Uterus (tissue), 3 donors: ENCODE measurements at regions not wholly inside any gene's neighbourhood (a gene's known extent, or its start where the extent isn't known, plus 50 kb on each side); places are given as distances from the start of the nearest gene placed in this dataset.

Source experiments
- DNase-seq, 2 donors: peaks; one replicate each; pipeline ENCODE4 v3.0.0-alpha.2; 2019 to 2020
- H3K27ac ChIP-seq, 2 donors: fragments of 200-600 bp; sonication (generic); 1 replicate in 1 of 2; 2 replicates in 1 of 2; pipeline ENCODE4 v1.5.1; 2016 to 2018
- H3K27me3 ChIP-seq, 2 donors: fragments of 200-600 bp; sonication (generic); one replicate each; pipeline ENCODE4 v1.5.1; 2018 to 2019; ENCODE audit warnings: control low read depth in 1 of 2
- H3K36me3 ChIP-seq, 2 donors: fragments of 200-600 bp; sonication (generic); one replicate each; pipeline ENCODE4 v1.5.1; 2019; ENCODE audit warnings: control low read depth in 1 of 2
- H3K4me1 ChIP-seq, 2 donors: fragments of 200-600 bp; sonication (generic); one replicate each; pipeline ENCODE4 v1.5.1; 2018 to 2019; ENCODE audit warnings: control low read depth in 1 of 2
- H3K4me3 ChIP-seq, 2 donors: fragments of 200-600 bp; sonication (generic); 1 replicate in 1 of 2; 2 replicates in 1 of 2; pipeline ENCODE4 v1.5.1; 2018 to 2019; ENCODE audit warnings: mild to moderate bottlenecking in 1 of 2
- H3K9me3 ChIP-seq, 2 donors: fragments of 200-600 bp; sonication (generic); one replicate each; pipeline ENCODE4 v1.5.1; 2019; ENCODE audit warnings: control low read depth in 1 of 2
- POLR2A ChIP-seq, 2 donors: fragments of 450-650 bp; IDR thresholded peaks; one replicate each; pipeline ENCODE4 v1.6.1; 2016; ENCODE audit warnings: antibody characterized with exemption in 2 of 2, mild to moderate bottlenecking in 1 of 2, moderate library complexity in 1 of 2
- intact Hi-C: fragments of 100-400 bp; cut with DNase I; formaldehyde crosslinking; loops from one replicate; pipeline ENCODE4 v1.15.1; 2023; ENCODE audit warnings: low total_unique reads
- TF ChIP-seq, protein P1 (sequence below), 4 experiments: fragments of 200-600 bp in 2 of 4; fragments of 450-650 bp in 2 of 4; sonication (generic) in 2 of 4; IDR thresholded peaks; one replicate each; pipeline ENCODE4 v1.5.1; 2016 to 2019; ENCODE audit warnings: antibody characterized with exemption in 4 of 4, mild to moderate bottlenecking in 2 of 4, moderate library complexity in 1 of 4
- donor health status: DM: yes; HTN: yes; CAD: no.

DNA sequence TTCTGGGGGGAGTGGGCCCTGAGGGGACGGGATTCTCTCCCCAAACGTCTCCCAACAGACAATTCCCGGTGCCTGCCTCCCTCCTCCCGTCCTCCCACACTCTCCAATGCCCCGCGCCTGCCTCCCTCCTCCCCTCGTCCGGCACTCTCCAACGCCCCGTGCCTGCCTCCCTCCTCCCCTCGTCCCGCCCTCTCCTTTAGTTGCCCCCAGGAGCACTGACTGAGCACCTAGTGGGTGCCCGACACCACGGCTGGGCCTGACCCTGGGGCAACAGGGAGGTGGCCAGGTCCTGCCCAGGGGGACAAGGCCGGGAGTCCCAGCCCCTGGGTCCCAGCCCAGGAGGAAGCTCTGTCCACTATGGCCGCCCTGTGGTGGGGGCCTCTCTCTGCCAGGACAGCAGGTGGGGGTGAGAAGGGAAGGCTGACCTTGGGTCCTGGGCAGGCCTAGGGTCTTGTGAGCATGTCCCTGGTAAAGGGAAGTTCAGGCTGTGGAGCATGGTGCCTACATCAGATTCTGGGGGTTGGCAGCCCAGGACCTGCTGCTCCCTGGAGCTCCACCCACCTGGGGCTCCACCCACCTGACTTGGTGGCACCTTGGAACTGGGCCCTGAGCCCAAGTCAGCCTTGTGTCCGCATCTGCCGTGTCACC is 942.3 kb downstream of the BRD1 start:
- intact Hi-C loops = no loop called here
- no peak for DNase-seq

DNA sequence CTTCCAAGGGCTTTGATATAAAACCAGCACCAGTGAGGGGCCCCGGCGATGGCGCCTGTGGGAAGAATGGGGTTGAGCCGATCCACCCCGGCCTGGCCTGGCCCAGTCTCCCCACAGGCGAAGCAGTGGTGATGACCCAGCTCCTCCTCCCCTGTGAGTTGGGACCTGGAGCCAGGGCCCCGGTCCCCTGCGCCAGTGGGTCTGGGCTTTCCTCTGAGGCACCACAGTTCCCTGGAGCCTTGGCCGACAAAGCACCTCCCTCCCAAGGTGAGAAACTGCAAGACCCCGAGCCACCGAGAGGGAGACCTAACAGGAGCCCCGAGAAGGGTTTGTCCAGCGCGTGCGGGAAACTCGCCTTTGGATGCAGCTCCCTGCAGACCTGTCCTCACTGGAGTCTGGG is 942.9 kb downstream of the BRD1 start:
- TF ChIP-seq, protein P1, sequence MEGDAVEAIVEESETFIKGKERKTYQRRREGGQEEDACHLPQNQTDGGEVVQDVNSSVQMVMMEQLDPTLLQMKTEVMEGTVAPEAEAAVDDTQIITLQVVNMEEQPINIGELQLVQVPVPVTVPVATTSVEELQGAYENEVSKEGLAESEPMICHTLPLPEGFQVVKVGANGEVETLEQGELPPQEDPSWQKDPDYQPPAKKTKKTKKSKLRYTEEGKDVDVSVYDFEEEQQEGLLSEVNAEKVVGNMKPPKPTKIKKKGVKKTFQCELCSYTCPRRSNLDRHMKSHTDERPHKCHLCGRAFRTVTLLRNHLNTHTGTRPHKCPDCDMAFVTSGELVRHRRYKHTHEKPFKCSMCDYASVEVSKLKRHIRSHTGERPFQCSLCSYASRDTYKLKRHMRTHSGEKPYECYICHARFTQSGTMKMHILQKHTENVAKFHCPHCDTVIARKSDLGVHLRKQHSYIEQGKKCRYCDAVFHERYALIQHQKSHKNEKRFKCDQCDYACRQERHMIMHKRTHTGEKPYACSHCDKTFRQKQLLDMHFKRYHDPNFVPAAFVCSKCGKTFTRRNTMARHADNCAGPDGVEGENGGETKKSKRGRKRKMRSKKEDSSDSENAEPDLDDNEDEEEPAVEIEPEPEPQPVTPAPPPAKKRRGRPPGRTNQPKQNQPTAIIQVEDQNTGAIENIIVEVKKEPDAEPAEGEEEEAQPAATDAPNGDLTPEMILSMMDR (IDR thresholded peaks at IDR 0.05) = no peak
- TF ChIP-seq POLR2A (IDR thresholded peaks at IDR 0.05) = no peak
- intact Hi-C loops = no loop called here
- DNase-seq = peak in 1 of 2 donors; percentile 5
- H3K4me3 ChIP-seq = no peak overlapping the region
- no peaks in the 10 kb centered on the region for H3K4me1 ChIP-seq
- H3K27ac ChIP-seq = no peak overlapping the region
- no peaks in the 10 kb centered on the region for H3K27me3 ChIP-seq
- no peaks in the 10 kb centered on the region for H3K36me3 ChIP-seq
- no peaks in the 10 kb centered on the region for H3K9me3 ChIP-seq

More for the DNA sequence above, 942.3 kb downstream of the BRD1 start:
- H3K4me1 ChIP-seq = no peaks in the 10 kb centered on the region
- H3K9me3 ChIP-seq = no peaks in the 10 kb centered on the region
- H3K27ac ChIP-seq = no peak overlapping the region
- H3K27me3 ChIP-seq = no peaks in the 10 kb centered on the region
- H3K36me3 ChIP-seq = no peaks in the 10 kb centered on the region
- TF ChIP-seq POLR2A (IDR thresholded peaks at IDR 0.05) = no peak
- TF ChIP-seq, protein P1 (IDR thresholded peaks at IDR 0.05) = no peak
- no peak overlapping the region for H3K4me3 ChIP-seq

- Histone ChIP-seq H3K27ac (no peak overlapping the region), H3K27me3 (no peaks in the 10 kb centered on the region)
- no peak for DNase-seq
Observed at GRCh38 chr22:48884324-48884723, 943.3 kb downstream of the BRD1 start.

DNA sequence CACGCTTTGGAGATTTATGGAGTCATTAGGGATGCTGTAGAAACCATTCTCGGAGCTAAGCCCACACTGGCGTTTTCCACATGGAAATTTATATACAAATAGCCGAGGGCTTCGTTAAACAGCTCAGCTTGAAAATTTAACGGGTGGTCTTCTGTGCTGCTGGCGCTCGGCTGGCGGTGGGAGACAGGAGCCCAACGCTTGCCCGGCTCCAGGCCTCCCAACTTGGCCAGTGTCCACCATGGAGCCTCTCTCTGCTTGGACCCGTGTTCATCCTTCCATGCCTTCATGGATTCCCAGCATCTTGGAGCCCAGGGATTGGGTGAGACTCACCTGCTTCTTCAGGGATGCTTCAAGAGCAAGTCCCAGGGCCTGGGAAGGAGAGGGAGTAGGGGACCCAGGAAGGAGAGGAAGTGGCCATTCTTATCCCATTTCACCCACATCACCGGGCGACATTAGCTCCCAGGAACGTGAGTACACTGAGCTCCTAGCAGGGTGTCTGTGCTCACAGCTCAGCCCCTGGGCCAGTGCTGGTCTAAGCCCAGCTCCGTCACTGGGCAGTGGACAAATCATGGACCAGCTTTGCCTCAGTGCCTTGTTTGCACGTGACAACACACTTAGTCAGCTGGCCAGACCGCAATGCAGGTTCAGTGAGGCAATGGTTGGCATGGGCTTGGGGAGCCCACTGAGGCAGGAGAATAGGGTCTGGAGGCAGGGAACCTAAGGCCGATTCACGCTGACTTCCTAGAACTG is 944.3 kb downstream of the BRD1 start:
- intact Hi-C loops = no loop called here
- DNase-seq = no peak
- Histone ChIP-seq H3K9me3 (no peaks in the 10 kb centered on the region), H3K27ac (no peak overlapping the region), H3K36me3 (no peaks in the 10 kb centered on the region), H3K27me3 (no peaks in the 10 kb centered on the region), H3K4me3 (no peak overlapping the region), H3K4me1 (no peaks in the 10 kb centered on the region)
- TF ChIP-seq, protein P1 (IDR thresholded peaks at IDR 0.05) = no peak
- no peak for TF ChIP-seq POLR2A (IDR thresholded peaks at IDR 0.05)

More at GRCh38 chr22:48884324-48884723, 943.3 kb downstream of the BRD1 start:
- Histone ChIP-seq H3K36me3 (no peaks in the 10 kb centered on the region), H3K9me3 (no peaks in the 10 kb centered on the region), H3K4me1 (no peaks in the 10 kb centered on the region), H3K4me3 (no peak overlapping the region)
- intact Hi-C loops = no loop called here
- TF ChIP-seq, protein P1 (IDR thresholded peaks at IDR 0.05) = no peak
- no peak for TF ChIP-seq POLR2A (IDR thresholded peaks at IDR 0.05)

DNA sequence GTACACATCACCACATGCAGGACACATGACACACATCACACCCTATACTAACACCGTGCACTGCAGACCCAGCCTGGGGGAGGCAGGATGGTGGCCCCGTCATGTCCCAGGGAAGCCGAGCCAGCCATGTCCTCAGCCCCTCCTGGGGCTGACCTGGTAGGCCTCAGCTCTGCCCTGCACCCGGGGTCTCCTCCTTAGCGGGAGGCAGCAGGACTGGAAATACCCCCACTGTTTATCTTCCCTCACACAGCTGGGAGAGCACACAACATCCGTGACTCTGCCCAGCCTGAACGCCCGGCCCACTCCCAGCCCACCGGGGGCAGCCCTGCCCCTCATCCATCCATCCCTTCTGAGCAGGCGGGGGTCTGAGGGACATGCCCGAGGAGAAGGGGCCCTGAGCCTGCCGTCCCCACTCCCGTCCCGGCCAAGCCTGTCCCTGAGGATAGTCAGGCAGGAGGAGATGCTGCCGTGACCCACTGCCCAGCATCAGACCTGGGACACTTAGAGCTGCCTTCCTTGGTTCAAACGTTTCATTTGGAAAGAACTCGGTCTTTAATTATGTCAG is 945.0 kb downstream of the BRD1 start:
- H3K9me3 ChIP-seq = no peaks in the 10 kb centered on the region
- H3K36me3 ChIP-seq = no peaks in the 10 kb centered on the region
- no peak for DNase-seq
- H3K27ac ChIP-seq = no peak overlapping the region
- H3K4me3 ChIP-seq = no peak overlapping the region
- no peaks in the 10 kb centered on the region for H3K27me3 ChIP-seq
- H3K4me1 ChIP-seq = no peaks in the 10 kb centered on the region
- intact Hi-C loops = no loop called here
- TF ChIP-seq, protein P1 (IDR thresholded peaks at IDR 0.05) = no peak
- no peak for TF ChIP-seq POLR2A (IDR thresholded peaks at IDR 0.05)
